ES-I3 (cell line): ENCODE measurements at regions not wholly inside any gene's neighbourhood (a gene's known extent, or its start where the extent isn't known, plus 50 kb on each side); places are given as distances from the start of the nearest gene placed in this dataset.
"Not testable (repeated sequence)": the region's sequence is repeated elsewhere in the genome, so short reads cannot be mapped to it uniquely, and the experiment has no call there.

Experiments
- H3K36me3 ChIP-seq: 2 replicates; pipeline ENCODE4 v1.6.1; 2013; ENCODE audit warnings: mild to moderate bottlenecking, low read length, control low read depth, moderate library complexity; ENCODE audit not compliant: insufficient read depth
- H3K4me1 ChIP-seq: 2 replicates; pipeline ENCODE4 v1.6.1; 2013; ENCODE audit warnings: mild to moderate bottlenecking, control low read depth, low read length; ENCODE audit not compliant: insufficient read depth
- H3K9ac ChIP-seq: 2 replicates; pipeline ENCODE4 v1.6.1; 2013; ENCODE audit warnings: low read depth, mild to moderate bottlenecking, low read length, moderate library complexity
- H3K9me3 ChIP-seq: 2 replicates; pipeline ENCODE4 v1.6.1; 2013; ENCODE audit warnings: mild to moderate bottlenecking, low read length, moderate library complexity; ENCODE audit not compliant: control insufficient read depth, insufficient read depth

- H3K36me3 ChIP-seq, result no peaks in the 10 kb centered on the region
- peaks cover 4% of the 10 kb centered on the region; the same call in 1 of the 2 replicates for H3K4me1 ChIP-seq
- H3K9ac ChIP-seq, result no peak overlapping the region
Observed at GRCh38 chr3:22373827-22374226, 622.8 kb upstream of the ZNF385D start.

GRCh38 chr3:22377421-22377820 lies 626.4 kb upstream of the ZNF385D start:
- Histone ChIP-seq H3K36me3 (no peaks in the 10 kb centered on the region), H3K9me3 (no peaks in the 10 kb centered on the region), H3K4me1 (peaks cover 4% of the 10 kb centered on the region; the same call in 1 of the 2 replicates), H3K9ac (no peak overlapping the region)

More at GRCh38 chr3:22373827-22374226, 622.8 kb upstream of the ZNF385D start:
- H3K9me3 ChIP-seq, result no peaks in the 10 kb centered on the region

- H3K4me1 ChIP-seq, result peaks cover 4% of the 10 kb centered on the region; the same call in 1 of the 2 replicates
- H3K9ac ChIP-seq, result no peak overlapping the region
- H3K9me3 ChIP-seq, result no peaks in the 10 kb centered on the region
- H3K36me3 ChIP-seq, result no peaks in the 10 kb centered on the region
Observed at GRCh38 chr3:22378869-22379268, 627.9 kb upstream of the ZNF385D start.

GRCh38 chr3:22380253-22380652 lies 629.2 kb upstream of the ZNF385D start:
- Histone ChIP-seq H3K36me3 (no peaks in the 10 kb centered on the region), H3K9ac (no peak overlapping the region), H3K9me3 (no peaks in the 10 kb centered on the region), H3K4me1 (peaks cover 4% of the 10 kb centered on the region; the same call in 1 of the 2 replicates)

- H3K9me3 ChIP-seq, H3K9ac ChIP-seq, H3K36me3 ChIP-seq, H3K4me1 ChIP-seq: not testable (repeated sequence)
Observed at GRCh38 chr3:22381564-22381963, 630.6 kb upstream of the ZNF385D start.

GRCh38 chr3:22383285-22383684 lies 632.3 kb upstream of the ZNF385D start:
- H3K36me3 ChIP-seq, result no peaks in the 10 kb centered on the region
- no peak overlapping the region for H3K9ac ChIP-seq
- no peaks in the 10 kb centered on the region for H3K4me1 ChIP-seq
- H3K9me3 ChIP-seq, result no peaks in the 10 kb centered on the region

- Histone ChIP-seq H3K36me3 (no peaks in the 10 kb centered on the region), H3K9me3 (no peaks in the 10 kb centered on the region), H3K9ac (no peak overlapping the region), H3K4me1 (no peaks in the 10 kb centered on the region)
Observed at GRCh38 chr3:22386107-22386506, 635.1 kb upstream of the ZNF385D start.

- Histone ChIP-seq H3K36me3 (no peaks in the 10 kb centered on the region), H3K4me1 (no peaks in the 10 kb centered on the region), H3K9me3 (no peaks in the 10 kb centered on the region), H3K9ac (no peak overlapping the region)
Observed at GRCh38 chr3:22392286-22392685, 641.3 kb upstream of the ZNF385D start.

GRCh38 chr3:22392859-22393258 lies 641.8 kb upstream of the ZNF385D start:
- H3K9ac ChIP-seq, result no peak overlapping the region
- no peaks in the 10 kb centered on the region for H3K4me1 ChIP-seq
- no peaks in the 10 kb centered on the region for H3K36me3 ChIP-seq
- H3K9me3 ChIP-seq, result no peaks in the 10 kb centered on the region

GRCh38 chr3:22399566-22399965 lies 648.6 kb upstream of the ZNF385D start:
- no peaks in the 10 kb centered on the region for H3K4me1 ChIP-seq
- no peak overlapping the region for H3K9ac ChIP-seq
- no peaks in the 10 kb centered on the region for H3K9me3 ChIP-seq
- no peaks in the 10 kb centered on the region for H3K36me3 ChIP-seq

GRCh38 chr3:22401499-22401898 lies 650.5 kb upstream of the ZNF385D start:
- Histone ChIP-seq H3K9me3 (no peaks in the 10 kb centered on the region), H3K9ac (no peak overlapping the region), H3K36me3 (no peaks in the 10 kb centered on the region), H3K4me1 (no peaks in the 10 kb centered on the region)

GRCh38 chr3:22414239-22414638 lies 663.2 kb upstream of the ZNF385D start:
- H3K9ac ChIP-seq, result no peak overlapping the region
- no peaks in the 10 kb centered on the region for H3K9me3 ChIP-seq
- no peaks in the 10 kb centered on the region for H3K4me1 ChIP-seq
- H3K36me3 ChIP-seq, result no peaks in the 10 kb centered on the region

GRCh38 chr3:22416838-22417446 lies 665.9 kb upstream of the ZNF385D start:
- not testable (repeated sequence) for H3K9me3 ChIP-seq, H3K36me3 ChIP-seq, H3K4me1 ChIP-seq, H3K9ac ChIP-seq

GRCh38 chr3:22419261-22419660 lies 668.3 kb upstream of the ZNF385D start:
- Histone ChIP-seq H3K9ac (no peak overlapping the region), H3K36me3 (no peaks in the 10 kb centered on the region), H3K4me1 (no peaks in the 10 kb centered on the region)

GRCh38 chr3:22421589-22421988 lies 670.6 kb upstream of the ZNF385D start:
- no peaks in the 10 kb centered on the region for H3K36me3 ChIP-seq
- no peaks in the 10 kb centered on the region for H3K9me3 ChIP-seq
- no peaks in the 10 kb centered on the region for H3K4me1 ChIP-seq
- H3K9ac ChIP-seq, result no peak overlapping the region

More at GRCh38 chr3:22419261-22419660, 668.3 kb upstream of the ZNF385D start:
- no peaks in the 10 kb centered on the region for H3K9me3 ChIP-seq
